MM.1S (cell line): ENCODE measurements at regions not wholly inside any gene's neighbourhood (a gene's known extent, or its start where the extent isn't known, plus 50 kb on each side); places are given as distances from the start of the nearest gene placed in this dataset.
"Not testable (repeated sequence)": the region's sequence is repeated elsewhere in the genome, so short reads cannot be mapped to it uniquely, and the experiment has no call there.

Experiments used
- DNase-seq: peaks from one replicate; pipeline ENCODE4 v3.0.0-alpha.2; 2015
- H2AFZ ChIP-seq: fragments of 300-600 bp; sonication (generic); 2 replicates; pipeline ENCODE4 v1.6.0; 2016; ENCODE audit warnings: antibody characterized with exemption, low read length
- H3F3A ChIP-seq: fragments of 300-600 bp; sonication (generic); 2 replicates; pipeline ENCODE4 v1.6.1; 2016; ENCODE audit warnings: mild to moderate bottlenecking, antibody characterized with exemption, low read length, moderate library complexity, mixed read lengths; ENCODE audit not compliant: insufficient read depth
- H3K27ac ChIP-seq: fragments of 300-600 bp; sonication (generic); 2 replicates; pipeline ENCODE4 v1.5.1; 2016; ENCODE audit warnings: mild to moderate bottlenecking, low read length
- H3K27me3 ChIP-seq: fragments of 300-600 bp; sonication (generic); replicated peaks from 2 replicates; pipeline ENCODE4 v1.6.0; 2016; ENCODE audit warnings: low read length; ENCODE audit not compliant: insufficient read depth
- H3K36me3 ChIP-seq: fragments of 300-600 bp; sonication (generic); replicated peaks from 2 replicates; pipeline ENCODE4 v1.6.1; 2016; ENCODE audit warnings: mild to moderate bottlenecking, low read length, mixed read lengths; ENCODE audit not compliant: insufficient read depth
- H3K4me1 ChIP-seq: fragments of 300-600 bp; sonication (generic); 2 replicates; pipeline ENCODE4 v1.6.1; 2016; ENCODE audit warnings: low read length, mixed read lengths
- H3K4me2 ChIP-seq: fragments of 300-600 bp; sonication (generic); 2 replicates; pipeline ENCODE4 v1.6.0; 2016; ENCODE audit warnings: low read depth, low read length
- H3K4me3 ChIP-seq: fragments of 300-600 bp; sonication (generic); 2 replicates; pipeline ENCODE4 v1.5.1; 2016; ENCODE audit warnings: low read length, mixed read lengths
- H3K79me2 ChIP-seq: fragments of 300-600 bp; sonication (generic); 2 replicates; pipeline ENCODE4 v1.6.1; 2016; ENCODE audit warnings: mixed run types, low read length, mixed read lengths
- H3K9ac ChIP-seq: fragments of 300-600 bp; sonication (generic); 2 replicates; pipeline ENCODE4 v1.6.1; 2016; ENCODE audit warnings: low read length, mixed read lengths
- H3K9me2 ChIP-seq: fragments of 300-600 bp; sonication (generic); replicated peaks from 2 replicates; pipeline ENCODE4 v1.6.1; 2016; ENCODE audit warnings: mild to moderate bottlenecking, low read length, mixed read lengths; ENCODE audit not compliant: insufficient read depth
- H3K9me3 ChIP-seq: fragments of 300-600 bp; sonication (generic); replicated peaks from 2 replicates; pipeline ENCODE4 v1.6.1; 2016; ENCODE audit warnings: mild to moderate bottlenecking, low read length, mixed read lengths; ENCODE audit not compliant: insufficient read depth
- H4K20me1 ChIP-seq: fragments of 300-600 bp; sonication (generic); 2 replicates; pipeline ENCODE4 v1.6.1; 2016; ENCODE audit warnings: mild to moderate bottlenecking, low read length, moderate library complexity, mixed read lengths; ENCODE audit not compliant: insufficient read depth
- CTCF ChIP-seq: fragments of 300-600 bp; sonication (generic); IDR thresholded peaks from 2 replicates; pipeline ENCODE4 v1.5.1; 2016; ENCODE audit warnings: antibody characterized with exemption, low read length, mixed read lengths
- EZH2 ChIP-seq: fragments of 300-600 bp; sonication (generic); optimal IDR thresholded peaks from 2 replicates; pipeline ENCODE3; 2017; ENCODE audit warnings: low read depth, mild to moderate bottlenecking, antibody characterized with exemption, low read length, mixed read lengths
- EZH2phosphoT487 ChIP-seq: fragments of 300-600 bp; sonication (generic); IDR thresholded peaks from 2 replicates; pipeline ENCODE4 v1.6.1; 2018; ENCODE audit warnings: antibody characterized with exemption, low read length

- no peak overlapping the region for H3K4me2 ChIP-seq
- no peak overlapping the region for H3K4me3 ChIP-seq
- H2AFZ ChIP-seq, result no peak overlapping the region
- TF ChIP-seq EZH2 (no peak), CTCF (no peak), EZH2phosphoT487 (no peak)
- DNase-seq, result no peak
- H3K9me3 ChIP-seq, result no peaks in the 10 kb centered on the region
- H3K9ac ChIP-seq, result no peak overlapping the region
- no peaks in the 10 kb centered on the region for H4K20me1 ChIP-seq
- H3K27ac ChIP-seq, result no peak overlapping the region
- H3K79me2 ChIP-seq, result no peaks in the 10 kb centered on the region
- no peaks in the 10 kb centered on the region for H3K27me3 ChIP-seq
- no peaks in the 10 kb centered on the region for H3K4me1 ChIP-seq
- no peaks in the 10 kb centered on the region for H3F3A ChIP-seq
- no peaks in the 10 kb centered on the region for H3K9me2 ChIP-seq
- H3K36me3 ChIP-seq, result no peaks in the 10 kb centered on the region
Measured at GRCh38 chr3:905217-905616, 187.6 kb upstream of the CNTN6 start.

- H3K36me3 ChIP-seq, result no peaks in the 10 kb centered on the region
- no peak overlapping the region for H3K9ac ChIP-seq
- H3F3A ChIP-seq, result no peaks in the 10 kb centered on the region
- H3K4me3 ChIP-seq, result no peak overlapping the region
- no peak overlapping the region for H2AFZ ChIP-seq
- H3K27ac ChIP-seq, result no peak overlapping the region
- H3K9me3 ChIP-seq, result no peaks in the 10 kb centered on the region
- H3K79me2 ChIP-seq, result no peaks in the 10 kb centered on the region
- H3K27me3 ChIP-seq, result no peaks in the 10 kb centered on the region
- no peaks in the 10 kb centered on the region for H3K4me1 ChIP-seq
- TF ChIP-seq EZH2phosphoT487 (no peak), EZH2 (no peak), CTCF (no peak)
- H3K4me2 ChIP-seq, result no peak overlapping the region
- no peak for DNase-seq
- H4K20me1 ChIP-seq, result no peaks in the 10 kb centered on the region
- no peaks in the 10 kb centered on the region for H3K9me2 ChIP-seq
Measured at GRCh38 chr3:906739-907138, 186.1 kb upstream of the CNTN6 start.

GRCh38 chr3:908839-909238 lies 184.0 kb upstream of the CNTN6 start:
- Histone ChIP-seq H3K4me2 (no peak overlapping the region), H3K27ac (no peak overlapping the region), H4K20me1 (no peaks in the 10 kb centered on the region), H3K9me2 (no peaks in the 10 kb centered on the region), H3K79me2 (no peaks in the 10 kb centered on the region), H3K9me3 (no peaks in the 10 kb centered on the region), H3F3A (no peaks in the 10 kb centered on the region), H3K36me3 (no peaks in the 10 kb centered on the region), H3K27me3 (no peaks in the 10 kb centered on the region), H2AFZ (no peak overlapping the region), H3K4me1 (no peaks in the 10 kb centered on the region), H3K9ac (no peak overlapping the region), H3K4me3 (no peak overlapping the region)
- DNase-seq, result no peak
- TF ChIP-seq CTCF (no peak), EZH2phosphoT487 (no peak), EZH2 (no peak)

GRCh38 chr3:912717-913116 lies 180.1 kb upstream of the CNTN6 start:
- not testable (repeated sequence) for H3K9me2 ChIP-seq, H3K79me2 ChIP-seq, H3K9me3 ChIP-seq, H3F3A ChIP-seq, H3K27me3 ChIP-seq, H3K27ac ChIP-seq, DNase-seq, H3K9ac ChIP-seq, H3K4me2 ChIP-seq, H2AFZ ChIP-seq, H3K4me1 ChIP-seq, H4K20me1 ChIP-seq, H3K36me3 ChIP-seq, H3K4me3 ChIP-seq
